Fibroblast of skin of back (primary cell): ENCODE measurements at regions not wholly inside any gene's neighbourhood (a gene's known extent, or its start where the extent isn't known, plus 50 kb on each side); places are given as distances from the start of the nearest gene placed in this dataset.
"Not testable (repeated sequence)": the region's sequence is repeated elsewhere in the genome, so short reads cannot be mapped to it uniquely, and the experiment has no call there.

ENCODE experiments used
- DNase-seq: peaks from one replicate; pipeline ENCODE4 v3.0.0-alpha.2; 2013

GRCh38 chr3:181609030-181609767 lies 102.5 kb upstream of the SOX2 start:
- no peak for DNase-seq

GRCh38 chr3:181604267-181604666 lies 107.5 kb upstream of the SOX2 start:
- DNase-seq, result no peak

GRCh38 chr3:181596126-181596525 lies 115.6 kb upstream of the SOX2 start:
- no peak for DNase-seq

GRCh38 chr3:181590939-181591338 lies 120.8 kb upstream of the SOX2 start:
- not testable (repeated sequence) for DNase-seq

- no peak for DNase-seq
These were observed 129.1 kb upstream of the SOX2 start for GRCh38 chr3:181582619-181583018.

GRCh38 chr3:181581656-181582055 lies 130.1 kb upstream of the SOX2 start:
- DNase-seq, result peak; percentile 67

GRCh38 chr3:181578743-181579142 lies 133.0 kb upstream of the SOX2 start:
- DNase-seq, result no peak

- DNase-seq, result no peak
These were observed 139.3 kb upstream of the SOX2 start for GRCh38 chr3:181572432-181572831.

- DNase-seq, result no peak
These were observed 141.3 kb upstream of the SOX2 start for GRCh38 chr3:181570472-181570871.

GRCh38 chr3:181569356-181569940 lies 142.3 kb upstream of the SOX2 start:
- no peak for DNase-seq

GRCh38 chr3:181568693-181569092 lies 143.0 kb upstream of the SOX2 start:
- DNase-seq, result no peak

- DNase-seq, result peak; percentile 9
These were observed 143.5 kb upstream of the SOX2 start for GRCh38 chr3:181568248-181568647.

- DNase-seq, result peak; percentile 27
These were observed 144.2 kb upstream of the SOX2 start for GRCh38 chr3:181567311-181568075.

- no peak for DNase-seq
These were observed 146.3 kb upstream of the SOX2 start for GRCh38 chr3:181565416-181565815.

- DNase-seq, result no peak
These were observed 147.5 kb upstream of the SOX2 start for GRCh38 chr3:181564222-181564621.

- DNase-seq, result no peak
These were observed 150.3 kb upstream of the SOX2 start for GRCh38 chr3:181561139-181562031.

- DNase-seq, result peak; percentile 6
These were observed 152.9 kb upstream of the SOX2 start for GRCh38 chr3:181558870-181559269.

GRCh38 chr3:181555681-181556080 lies 156.0 kb upstream of the SOX2 start:
- no peak for DNase-seq

- DNase-seq, result no peak
These were observed 157.4 kb upstream of the SOX2 start for GRCh38 chr3:181554233-181554765.

GRCh38 chr3:181549266-181549665 lies 162.5 kb upstream of the SOX2 start:
- peak; percentile 1 for DNase-seq

- DNase-seq, result no peak
These were observed 170.3 kb upstream of the SOX2 start for GRCh38 chr3:181541414-181541813.

GRCh38 chr3:181534781-181535221 lies 176.9 kb upstream of the SOX2 start:
- DNase-seq, result no peak
